HL-60 (cell line): ENCODE measurements at regions not wholly inside any gene's neighbourhood (a gene's known extent, or its start where the extent isn't known, plus 50 kb on each side); places are given as distances from the start of the nearest gene placed in this dataset.

ENCODE experiments used
- DNase-seq, 2 experiments: peaks; one replicate each; pipeline ENCODE4 v3.0.0-alpha.2; 2010 to 2020; ENCODE audit warnings: low read depth in 1 of 2, low spot score in 1 of 2
- H3K27ac ChIP-seq: fragments of 250-450 bp; sonication (Bioruptor Pico); replicated peaks from 2 replicates; pipeline ENCODE4 v1.5.1; 2020; ENCODE audit warnings: mild to moderate bottlenecking, moderate library complexity
- H3K27me3 ChIP-seq: fragments of 250-450 bp; sonication (Bioruptor Pico); 2 replicates; pipeline ENCODE4 v1.5.1; 2021; ENCODE audit warnings: mild to moderate bottlenecking, moderate library complexity; ENCODE audit not compliant: insufficient read depth, poor library complexity, severe bottlenecking
- H3K4me3 ChIP-seq: replicated peaks from 2 replicates; pipeline ENCODE4 v1.5.1; 2011; ENCODE audit warnings: mild to moderate bottlenecking, control low read depth, low read length; ENCODE audit not compliant: insufficient read depth
- CTCF ChIP-seq: IDR thresholded peaks from one replicate; pipeline ENCODE4 v1.5.1; 2011; ENCODE audit warnings: low read length, control low read depth, inconsistent platforms; ENCODE audit not compliant: insufficient read depth
- GABPA ChIP-seq: IDR thresholded peaks from 2 replicates; pipeline ENCODE4 v1.6.1; 2012; ENCODE audit warnings: low read depth
- POLR2AphosphoS5 ChIP-seq: IDR thresholded peaks from 2 replicates; pipeline ENCODE4 v1.6.1; 2012; ENCODE audit warnings: low read depth
- REST ChIP-seq: IDR thresholded peaks from 2 replicates; pipeline ENCODE4 v1.6.1; 2012; ENCODE audit warnings: low read depth; ENCODE audit not compliant: insufficient replicate concordance
- SPI1 ChIP-seq: IDR thresholded peaks from 2 replicates; pipeline ENCODE4 v1.6.1; 2012; ENCODE audit warnings: low read depth, mild to moderate bottlenecking, borderline replicate concordance

- no peak for DNase-seq
These were observed 252.3 kb downstream of the CXCL12 start for GRCh38 chr10:44132361-44133289.

GRCh38 chr10:44126291-44126717 is 258.6 kb downstream of the CXCL12 start:
- no peak for TF ChIP-seq SPI1
- TF ChIP-seq REST, result no peak
- TF ChIP-seq GABPA, result no peak
- TF ChIP-seq CTCF, result no peak
- no peak for TF ChIP-seq POLR2AphosphoS5
- Histone ChIP-seq H3K4me3 (no peak overlapping the region), H3K27me3 (no peaks in the 10 kb centered on the region), H3K27ac (no peak overlapping the region)
- no peak for DNase-seq

More at GRCh38 chr10:44132361-44133289, 252.3 kb downstream of the CXCL12 start:
- H3K27me3 ChIP-seq, result no peaks in the 10 kb centered on the region
- no peak for TF ChIP-seq POLR2AphosphoS5
- TF ChIP-seq CTCF, result no peak
- TF ChIP-seq GABPA, result no peak
- no peak for TF ChIP-seq SPI1
- H3K4me3 ChIP-seq, result no peak overlapping the region
- H3K27ac ChIP-seq, result no peak overlapping the region

GRCh38 chr10:44125879-44126278 is 259.0 kb downstream of the CXCL12 start:
- DNase-seq, result no peak
- TF ChIP-seq REST (no peak), POLR2AphosphoS5 (no peak)
- Histone ChIP-seq H3K27me3 (no peaks in the 10 kb centered on the region), H3K4me3 (no peak overlapping the region), H3K27ac (no peak overlapping the region)

- no peak for DNase-seq
- no peak overlapping the region for H3K4me3 ChIP-seq
- TF ChIP-seq POLR2AphosphoS5 (no peak), GABPA (no peak), SPI1 (no peak), CTCF (no peak), REST (no peak)
- no peak overlapping the region for H3K27ac ChIP-seq
- no peaks in the 10 kb centered on the region for H3K27me3 ChIP-seq
These were observed 266.4 kb downstream of the CXCL12 start for GRCh38 chr10:44118500-44118899.
